Activated T-cell treated with anti-CD3 and anti-CD28 coated beads, Interleukin-2, amount 50 U/mL, for 24 hours (primary cell): ENCODE measurements at regions not wholly inside any gene's neighbourhood (a gene's known extent, or its start where the extent isn't known, plus 50 kb on each side); places are given as distances from the start of the nearest gene placed in this dataset.

Experiments used
- DNase-seq: peaks from one replicate; pipeline ENCODE4 v3.0.0-alpha.2; 2020
- H3K27ac Mint-ChIP-seq: 2 replicates; pipeline ENCODE4 v1.8.0; 2020; ENCODE audit warnings: mild to moderate bottlenecking, mixed read lengths
- H3K27me3 Mint-ChIP-seq: 2 replicates; pipeline ENCODE4 v1.8.0; 2020; ENCODE audit warnings: mixed read lengths
- H3K36me3 Mint-ChIP-seq: 2 replicates; pipeline ENCODE4 v1.8.0; 2020; ENCODE audit warnings: low read depth, mixed read lengths
- H3K4me1 Mint-ChIP-seq: 2 replicates; pipeline ENCODE4 v1.8.0; 2020; ENCODE audit warnings: low read depth, mixed read lengths
- H3K4me3 Mint-ChIP-seq: 2 replicates; pipeline ENCODE4 v1.8.0; 2020; ENCODE audit warnings: mild to moderate bottlenecking, moderate library complexity, mixed read lengths
- H3K9me3 Mint-ChIP-seq: 2 replicates; pipeline ENCODE4 v1.8.0; 2020; ENCODE audit warnings: mixed read lengths

DNA sequence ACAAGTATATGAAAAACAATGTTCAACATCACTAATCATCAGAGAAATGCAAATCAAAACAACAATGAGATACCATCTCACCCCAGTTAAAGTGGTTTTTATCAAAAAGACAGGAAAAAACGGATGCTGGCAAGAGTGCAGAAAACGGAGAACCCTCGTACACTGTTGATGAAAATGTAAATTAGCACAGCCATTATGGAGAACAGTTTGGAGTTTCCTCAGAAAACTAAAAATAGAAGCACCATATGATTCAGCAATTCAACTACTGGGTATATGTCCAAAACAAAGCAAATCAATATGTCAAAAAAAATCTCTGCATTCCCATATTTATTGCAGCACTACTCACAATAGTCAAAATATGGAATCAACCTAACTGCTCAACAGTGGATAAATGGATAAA, 50.1 kb upstream of the CES5A start:
- Mint-ChIP-seq H3K9me3 (no peaks in the 10 kb centered on the region), H3K27me3 (peaks cover 37% of the 10 kb centered on the region), H3K4me1 (no peaks in the 10 kb centered on the region), H3K4me3 (no peak overlapping the region), H3K36me3 (no peaks in the 10 kb centered on the region), H3K27ac (no peak overlapping the region)
- no peak for DNase-seq
